ENCODE measurements at regions not wholly inside any gene's neighbourhood (a gene's known extent, or its start where the extent isn't known, plus 50 kb on each side); places are given as distances from the start of the nearest gene placed in this dataset.

DNA sequence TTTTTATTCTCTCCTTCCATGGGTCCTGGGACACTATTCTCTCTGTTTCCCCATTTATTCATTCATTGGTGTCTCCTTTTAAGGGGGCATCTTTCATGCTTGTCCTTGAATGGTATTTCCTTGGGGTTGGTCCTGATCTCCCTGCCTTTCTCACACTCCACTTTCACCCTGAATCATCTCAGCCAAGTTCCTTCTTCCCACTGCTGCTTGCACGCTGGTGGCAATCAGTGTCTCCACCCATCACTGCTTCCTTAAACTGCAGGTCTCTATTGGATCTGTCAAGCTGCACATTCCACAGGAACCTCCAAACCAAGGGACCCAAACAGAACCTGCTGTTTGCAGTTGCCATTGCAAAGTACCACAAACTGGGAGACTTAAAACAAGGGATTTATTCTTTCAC lies 89.3 kb upstream of the SDK2 start:
- TF ChIP-seq, protein P1, sequence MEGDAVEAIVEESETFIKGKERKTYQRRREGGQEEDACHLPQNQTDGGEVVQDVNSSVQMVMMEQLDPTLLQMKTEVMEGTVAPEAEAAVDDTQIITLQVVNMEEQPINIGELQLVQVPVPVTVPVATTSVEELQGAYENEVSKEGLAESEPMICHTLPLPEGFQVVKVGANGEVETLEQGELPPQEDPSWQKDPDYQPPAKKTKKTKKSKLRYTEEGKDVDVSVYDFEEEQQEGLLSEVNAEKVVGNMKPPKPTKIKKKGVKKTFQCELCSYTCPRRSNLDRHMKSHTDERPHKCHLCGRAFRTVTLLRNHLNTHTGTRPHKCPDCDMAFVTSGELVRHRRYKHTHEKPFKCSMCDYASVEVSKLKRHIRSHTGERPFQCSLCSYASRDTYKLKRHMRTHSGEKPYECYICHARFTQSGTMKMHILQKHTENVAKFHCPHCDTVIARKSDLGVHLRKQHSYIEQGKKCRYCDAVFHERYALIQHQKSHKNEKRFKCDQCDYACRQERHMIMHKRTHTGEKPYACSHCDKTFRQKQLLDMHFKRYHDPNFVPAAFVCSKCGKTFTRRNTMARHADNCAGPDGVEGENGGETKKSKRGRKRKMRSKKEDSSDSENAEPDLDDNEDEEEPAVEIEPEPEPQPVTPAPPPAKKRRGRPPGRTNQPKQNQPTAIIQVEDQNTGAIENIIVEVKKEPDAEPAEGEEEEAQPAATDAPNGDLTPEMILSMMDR (IDR thresholded peaks at IDR 0.05) = no peak
- no peak for TF ChIP-seq POLR2A (IDR thresholded peaks at IDR 0.05)

Data from esophagus squamous epithelium (tissue), 4 donors.